ENCODE measurements at regions not wholly inside any gene's neighbourhood (a gene's known extent, or its start where the extent isn't known, plus 50 kb on each side); places are given as distances from the start of the nearest gene placed in this dataset.

- no peaks in the 10 kb centered on the region for H3K36me3 ChIP-seq (ENCODE audit: control insufficient read depth, insufficient read depth, low read length)
- H3K18ac ChIP-seq (ENCODE audit: low read depth, low read length) = no peak overlapping the region
- TF ChIP-seq RCOR1 (IDR thresholded peaks at IDR 0.05; ENCODE audit: insufficient replicate concordance, low read length) (no peak), CHD1 (IDR thresholded peaks at IDR 0.05; ENCODE audit: low read depth, low read length) (no peak), BHLHE40 (IDR thresholded peaks at IDR 0.05; ENCODE audit: low read depth, low read length) (no peak), POLR2A (IDR thresholded peaks at IDR 0.05; ENCODE audit: low read depth, low read length) (no peak), MAZ (IDR thresholded peaks at IDR 0.05; ENCODE audit: borderline replicate concordance, low read depth, low read length) (no peak), FOS (IDR thresholded peaks at IDR 0.05; ENCODE audit: low read depth, low read length) (no peak), CEBPB (IDR thresholded peaks at IDR 0.05; ENCODE audit: low read depth, low read length) (no peak), NFE2L2 (IDR thresholded peaks at IDR 0.05; ENCODE audit: low read depth, low read length) (no peak), RAD21 (IDR thresholded peaks at IDR 0.05; ENCODE audit: low read length) (no peak), SMC3 (IDR thresholded peaks at IDR 0.05; ENCODE audit: low read depth, low read length) (no peak)
- TF ChIP-seq, protein P1, sequence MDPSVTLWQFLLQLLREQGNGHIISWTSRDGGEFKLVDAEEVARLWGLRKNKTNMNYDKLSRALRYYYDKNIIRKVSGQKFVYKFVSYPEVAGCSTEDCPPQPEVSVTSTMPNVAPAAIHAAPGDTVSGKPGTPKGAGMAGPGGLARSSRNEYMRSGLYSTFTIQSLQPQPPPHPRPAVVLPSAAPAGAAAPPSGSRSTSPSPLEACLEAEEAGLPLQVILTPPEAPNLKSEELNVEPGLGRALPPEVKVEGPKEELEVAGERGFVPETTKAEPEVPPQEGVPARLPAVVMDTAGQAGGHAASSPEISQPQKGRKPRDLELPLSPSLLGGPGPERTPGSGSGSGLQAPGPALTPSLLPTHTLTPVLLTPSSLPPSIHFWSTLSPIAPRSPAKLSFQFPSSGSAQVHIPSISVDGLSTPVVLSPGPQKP (IDR thresholded peaks at IDR 0.05; ENCODE audit: borderline replicate concordance, low read depth, low read length) = no peak
- TF ChIP-seq, protein P2, sequence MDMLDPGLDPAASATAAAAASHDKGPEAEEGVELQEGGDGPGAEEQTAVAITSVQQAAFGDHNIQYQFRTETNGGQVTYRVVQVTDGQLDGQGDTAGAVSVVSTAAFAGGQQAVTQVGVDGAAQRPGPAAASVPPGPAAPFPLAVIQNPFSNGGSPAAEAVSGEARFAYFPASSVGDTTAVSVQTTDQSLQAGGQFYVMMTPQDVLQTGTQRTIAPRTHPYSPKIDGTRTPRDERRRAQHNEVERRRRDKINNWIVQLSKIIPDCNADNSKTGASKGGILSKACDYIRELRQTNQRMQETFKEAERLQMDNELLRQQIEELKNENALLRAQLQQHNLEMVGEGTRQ (IDR thresholded peaks at IDR 0.05; ENCODE audit: low read depth, low read length) = no peak
- TF ChIP-seq, protein P3, sequence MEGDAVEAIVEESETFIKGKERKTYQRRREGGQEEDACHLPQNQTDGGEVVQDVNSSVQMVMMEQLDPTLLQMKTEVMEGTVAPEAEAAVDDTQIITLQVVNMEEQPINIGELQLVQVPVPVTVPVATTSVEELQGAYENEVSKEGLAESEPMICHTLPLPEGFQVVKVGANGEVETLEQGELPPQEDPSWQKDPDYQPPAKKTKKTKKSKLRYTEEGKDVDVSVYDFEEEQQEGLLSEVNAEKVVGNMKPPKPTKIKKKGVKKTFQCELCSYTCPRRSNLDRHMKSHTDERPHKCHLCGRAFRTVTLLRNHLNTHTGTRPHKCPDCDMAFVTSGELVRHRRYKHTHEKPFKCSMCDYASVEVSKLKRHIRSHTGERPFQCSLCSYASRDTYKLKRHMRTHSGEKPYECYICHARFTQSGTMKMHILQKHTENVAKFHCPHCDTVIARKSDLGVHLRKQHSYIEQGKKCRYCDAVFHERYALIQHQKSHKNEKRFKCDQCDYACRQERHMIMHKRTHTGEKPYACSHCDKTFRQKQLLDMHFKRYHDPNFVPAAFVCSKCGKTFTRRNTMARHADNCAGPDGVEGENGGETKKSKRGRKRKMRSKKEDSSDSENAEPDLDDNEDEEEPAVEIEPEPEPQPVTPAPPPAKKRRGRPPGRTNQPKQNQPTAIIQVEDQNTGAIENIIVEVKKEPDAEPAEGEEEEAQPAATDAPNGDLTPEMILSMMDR (conservative IDR thresholded peaks at IDR 0.05; ENCODE audit: low read depth, low read length) = no peak
- peaks cover 3% of the 10 kb centered on the region; the same call in 1 of the 2 replicates for H3K9me1 ChIP-seq (ENCODE audit: insufficient read depth, low read length)
- H3K27me3 ChIP-seq (ENCODE audit: control insufficient read depth, insufficient read depth, low read length) = peaks cover 10% of the 10 kb centered on the region
- no peak for DNase-seq
- in situ Hi-C loops (cut with MboI; ENCODE audit: low sequenced_read_pairs) = no loop called here
- no peak overlapping the region for H3K56ac ChIP-seq (ENCODE audit: extremely low read depth, insufficient read depth, low read length)
- H3K4me1 ChIP-seq (ENCODE audit: control insufficient read depth, insufficient read depth, low read length) = peaks cover 2% of the 10 kb centered on the region; the same call in 1 of the 2 replicates
- 63% methylated on average over 1 of the region's 2 CpGs; no CpG with 5 or more reads in 1 of the 2 experiments for WGBS, 2 experiments (ENCODE audit: extremely low coverage in 2 of 2, insufficient read length in 1 of 2)
- ATAC-seq (ENCODE audit: low read depth) = no peak
- no peak overlapping the region for H3K9ac ChIP-seq (ENCODE audit: low read depth, low read length)
- H2AK5ac ChIP-seq (ENCODE audit: low read depth, low read length) = no peak overlapping the region
- no peak overlapping the region for H3K4me3 ChIP-seq (ENCODE audit: insufficient read depth, low read depth, low read length)
- H3K14ac ChIP-seq (replicated peaks; ENCODE audit: low read depth, low read length) = no peak overlapping the region
- no TSS peak for BruUV-seq (replicated peaks)
- H4K8ac ChIP-seq (ENCODE audit: low read depth in 2 of 2, low read length in 2 of 2) = no peak overlapping the region
- H4K5ac ChIP-seq (ENCODE audit: low read depth, low read length) = no peak overlapping the region
- intact Hi-C loops (cut with micrococcal nuclease) = no loop called here
- H3K4me2 ChIP-seq (ENCODE audit: low read depth, low read length) = no peak overlapping the region
- no peak overlapping the region for H2BK120ac ChIP-seq (ENCODE audit: low read depth, low read length)
- no peak overlapping the region for H3K27ac ChIP-seq (ENCODE audit: insufficient read depth, low read length)
- no peaks in the 10 kb centered on the region for H3K9me3 ChIP-seq (ENCODE audit: control insufficient read depth, insufficient read depth, low read length)
- dilution Hi-C loops (cut with HindIII; ENCODE audit: low sequenced_read_pairs, unreplicated experiment) = no loop called here
- H2AFZ ChIP-seq (replicated peaks; ENCODE audit: low read length, poor library complexity) = no peak overlapping the region
- no peak overlapping the region for H2AK9ac ChIP-seq (replicated peaks; ENCODE audit: low read depth, low read length, poor library complexity)
- no peak overlapping the region for H2BK15ac ChIP-seq (ENCODE audit: low read depth, low read length)
- no peak overlapping the region for H4K91ac ChIP-seq (ENCODE audit: insufficient read depth, low read depth, low read length)
- CTCF ChIA-PET = interaction anchor here (0.7 kb wide), 1 partner anchor 40 kb away, joined by 4 read pairs; no protein-coding TSS in a partner anchor
- POLR2A ChIA-PET (ENCODE audit: unreplicated experiment) = no interaction called here
- H3K23ac ChIP-seq (ENCODE audit: low read depth, low read length) = no peak overlapping the region
- H4K20me1 ChIP-seq (ENCODE audit: insufficient read depth, low read length) = no peaks in the 10 kb centered on the region
- no peak overlapping the region for H2BK20ac ChIP-seq (ENCODE audit: low read depth, low read length)
- no peak overlapping the region for H2BK5ac ChIP-seq (ENCODE audit: low read depth, low read length, poor library complexity, severe bottlenecking)
- no peaks in the 10 kb centered on the region for H3K79me1 ChIP-seq (ENCODE audit: low read depth in 1 of 2, low read length in 2 of 2)
- H3K4ac ChIP-seq (ENCODE audit: low read depth, low read length) = no peak overlapping the region
Measured at GRCh38 chr15:68510558-68510957, 68.2 kb upstream of the CORO2B start.

Measured in IMR-90 (cell line).